ENCODE measurements at regions not wholly inside any gene's neighbourhood (a gene's known extent, or its start where the extent isn't known, plus 50 kb on each side); places are given as distances from the start of the nearest gene placed in this dataset.
"Not testable (repeated sequence)": the region's sequence is repeated elsewhere in the genome, so short reads cannot be mapped to it uniquely, and the experiment has no call there.

GRCh38 chr14:54010981-54011380 lies 54.4 kb upstream of the BMP4 start:
- DNase-seq: no peak

- no peak for DNase-seq
Measured at GRCh38 chr14:54023027-54023426, 66.4 kb upstream of the BMP4 start.

- no peak for DNase-seq
Measured at GRCh38 chr14:54025661-54026060, 69.0 kb upstream of the BMP4 start.

GRCh38 chr14:54026671-54027070 lies 70.0 kb upstream of the BMP4 start:
- no peak for DNase-seq

GRCh38 chr14:54030996-54031395 lies 74.4 kb upstream of the BMP4 start:
- not testable (repeated sequence) for DNase-seq

- not testable (repeated sequence) for DNase-seq
Measured at GRCh38 chr14:54033285-54033684, 76.7 kb upstream of the BMP4 start.

GRCh38 chr14:54038724-54039123 lies 82.1 kb upstream of the BMP4 start:
- no peak for DNase-seq

- no peak for DNase-seq
Measured at GRCh38 chr14:54039311-54039710, 82.7 kb upstream of the BMP4 start.

GRCh38 chr14:54040846-54041245 lies 84.2 kb upstream of the BMP4 start:
- no peak for DNase-seq

GRCh38 chr14:54046250-54046649 lies 89.6 kb upstream of the BMP4 start:
- no peak for DNase-seq

- no peak for DNase-seq
Measured at GRCh38 chr14:54047645-54048308, 91.2 kb upstream of the BMP4 start.

- no peak for DNase-seq
Measured at GRCh38 chr14:54048311-54048710, 91.7 kb upstream of the BMP4 start.

- no peak for DNase-seq
Measured at GRCh38 chr14:54048736-54049135, 92.1 kb upstream of the BMP4 start.

- DNase-seq: no peak
Measured at GRCh38 chr14:54050759-54051158, 94.1 kb upstream of the BMP4 start.

GRCh38 chr14:54052696-54053385 lies 96.2 kb upstream of the BMP4 start:
- no peak for DNase-seq

- DNase-seq: no peak
Measured at GRCh38 chr14:54053386-54053745, 96.7 kb upstream of the BMP4 start.

GRCh38 chr14:54058505-54058904 lies 101.9 kb upstream of the BMP4 start:
- DNase-seq: no peak

- DNase-seq: no peak
Measured at GRCh38 chr14:54083549-54084239, 127.1 kb upstream of the BMP4 start.

- DNase-seq: no peak
Measured at GRCh38 chr14:54085232-54085761, 128.7 kb upstream of the BMP4 start.

- no peak for DNase-seq
Measured at GRCh38 chr14:54085841-54086240, 129.2 kb upstream of the BMP4 start.

- DNase-seq: no peak
Measured at GRCh38 chr14:54086767-54087166, 130.1 kb upstream of the BMP4 start.

GRCh38 chr14:54087376-54087775 lies 130.8 kb upstream of the BMP4 start:
- no peak for DNase-seq

- DNase-seq: no peak
Measured at GRCh38 chr14:54088271-54088670, 131.6 kb upstream of the BMP4 start.

- no peak for DNase-seq
Measured at GRCh38 chr14:54090274-54090673, 133.6 kb upstream of the BMP4 start.

Measured in NCI-H2081 (cell line).